Mesenchymal stem cell (in vitro differentiated cells and primary cell): ENCODE measurements at regions not wholly inside any gene's neighbourhood (a gene's known extent, or its start where the extent isn't known, plus 50 kb on each side); places are given as distances from the start of the nearest gene placed in this dataset.

Source experiments
- DNase-seq: peaks from one replicate; pipeline ENCODE4 v3.0.0-alpha.2; 2013
- H2AFZ ChIP-seq: one replicate; pipeline ENCODE4 v1.6.1; 2013; ENCODE audit warnings: low read depth, mild to moderate bottlenecking, control low read depth, inconsistent platforms, low read length, moderate library complexity
- H2AK5ac ChIP-seq: 2 replicates; pipeline ENCODE4 v1.6.1; 2013; ENCODE audit warnings: low read length, moderate library complexity, mild to moderate bottlenecking, inconsistent platforms; ENCODE audit not compliant: severe bottlenecking
- H2BK120ac ChIP-seq: one replicate; pipeline ENCODE4 v1.6.1; 2013; ENCODE audit warnings: low read depth, mild to moderate bottlenecking, inconsistent platforms, low read length, moderate library complexity
- H2BK12ac ChIP-seq, 2 experiments: one replicate each; pipeline ENCODE4 v1.6.1; 2013; ENCODE audit warnings: inconsistent platforms in 2 of 2, low read length in 2 of 2, mild to moderate bottlenecking in 2 of 2, moderate library complexity in 2 of 2, control low read depth in 1 of 2
- H2BK15ac ChIP-seq: one replicate; pipeline ENCODE4 v1.6.1; 2013; ENCODE audit warnings: mild to moderate bottlenecking, low read depth, inconsistent platforms; ENCODE audit not compliant: poor library complexity, severe bottlenecking
- H2BK5ac ChIP-seq: 2 replicates; pipeline ENCODE4 v1.6.1; 2013; ENCODE audit warnings: low read depth, mild to moderate bottlenecking, low read length, control low read depth, inconsistent platforms; ENCODE audit not compliant: poor library complexity, severe bottlenecking
- H3K14ac ChIP-seq, 2 experiments: one replicate each; pipeline ENCODE4 v1.6.1; 2013; ENCODE audit warnings: inconsistent platforms in 2 of 2, low read length in 2 of 2, control low read depth in 1 of 2, mild to moderate bottlenecking in 1 of 2, moderate library complexity in 1 of 2
- H3K18ac ChIP-seq, 2 experiments: one replicate each; pipeline ENCODE4 v1.6.1; 2013; ENCODE audit warnings: inconsistent platforms in 2 of 2, low read length in 2 of 2, control low read depth in 1 of 2, low read depth in 1 of 2, mild to moderate bottlenecking in 1 of 2
- H3K23ac ChIP-seq, 2 experiments: one replicate each; pipeline ENCODE4 v1.6.1; 2013; ENCODE audit warnings: inconsistent platforms in 2 of 2, low read length in 2 of 2, mild to moderate bottlenecking in 2 of 2, moderate library complexity in 2 of 2, control low read depth in 1 of 2
- H3K27ac ChIP-seq: 2 replicates; pipeline ENCODE4 v1.5.1; 2013; ENCODE audit warnings: mild to moderate bottlenecking, moderate library complexity, low read length, control low read depth, inconsistent platforms; ENCODE audit not compliant: poor library complexity, severe bottlenecking
- H3K27me3 ChIP-seq, 2 experiments: 2 replicates each; pipeline versions ENCODE4 v1.6.1 to v1.7.0; 2013; ENCODE audit warnings: low read length in 2 of 2, mild to moderate bottlenecking in 2 of 2, moderate library complexity in 2 of 2, control low read depth in 1 of 2, inconsistent platforms in 1 of 2; ENCODE audit not compliant: control insufficient read depth in 1 of 2, insufficient read depth in 1 of 2
- H3K36me3 ChIP-seq, 2 experiments: 2 replicates each; pipeline versions ENCODE4 v1.6.1 to v1.7.0; 2013; ENCODE audit warnings: low read length in 2 of 2, control low read depth in 1 of 2, inconsistent platforms in 1 of 2, low read depth in 1 of 2, mild to moderate bottlenecking in 1 of 2; ENCODE audit not compliant: insufficient read depth in 2 of 2, control insufficient read depth in 1 of 2
- H3K4ac ChIP-seq, 2 experiments: one replicate each; pipeline ENCODE4 v1.6.1; 2013; ENCODE audit warnings: inconsistent platforms in 2 of 2, low read length in 2 of 2, mild to moderate bottlenecking in 2 of 2, moderate library complexity in 2 of 2, control low read depth in 1 of 2, low read depth in 1 of 2
- H3K4me1 ChIP-seq: 2 replicates; pipeline ENCODE4 v1.6.1; 2013; ENCODE audit warnings: low read depth, low read length, control low read depth; ENCODE audit not compliant: control insufficient read depth, insufficient read depth
- H3K4me2 ChIP-seq: 2 replicates; pipeline ENCODE4 v1.6.1; 2013; ENCODE audit warnings: low read length, mild to moderate bottlenecking, inconsistent platforms; ENCODE audit not compliant: poor library complexity, severe bottlenecking
- H3K4me3 ChIP-seq, 2 experiments: 2 replicates each; pipeline versions ENCODE4 v1.5.1 to v1.7.0; 2013; ENCODE audit warnings: low read length in 2 of 2, mild to moderate bottlenecking in 2 of 2, control low read depth in 1 of 2, low read depth in 1 of 2; ENCODE audit not compliant: insufficient read depth in 1 of 2
- H3K79me1 ChIP-seq: replicated peaks from 2 replicates; pipeline ENCODE4 v1.6.1; 2013; ENCODE audit warnings: mild to moderate bottlenecking, control low read depth, low read length, inconsistent platforms; ENCODE audit not compliant: poor library complexity, severe bottlenecking
- H3K9ac ChIP-seq: 2 replicates; pipeline ENCODE4 v1.7.0; 2013; ENCODE audit warnings: mild to moderate bottlenecking, low read length, moderate library complexity
- H3K9me3 ChIP-seq: 2 replicates; pipeline ENCODE4 v1.7.0; 2013; ENCODE audit warnings: mild to moderate bottlenecking, low read length; ENCODE audit not compliant: control insufficient read depth
- H4K8ac ChIP-seq: one replicate; pipeline ENCODE4 v1.6.1; 2013; ENCODE audit warnings: inconsistent platforms, mild to moderate bottlenecking, low read length, moderate library complexity
- H4K91ac ChIP-seq: one replicate; pipeline ENCODE4 v1.6.1; 2013; ENCODE audit warnings: mild to moderate bottlenecking, low read length, inconsistent platforms
- WGBS: methylation state at CpG from one replicate; pipeline ENCODE4 v1.1.7; 2013; ENCODE audit warnings: mixed read lengths; 5-methylcytosine and 5-hydroxymethylcytosine counted together

GRCh38 chr6:91087908-91088307 is 501.0 kb upstream of the MAP3K7 start:
- no peak overlapping the region for H3K18ac ChIP-seq
- no peak overlapping the region for H3K27ac ChIP-seq
- no peaks in the 10 kb centered on the region for H3K9me3 ChIP-seq
- H4K91ac ChIP-seq = no peak overlapping the region
- H3K9ac ChIP-seq = no peak overlapping the region
- H3K14ac ChIP-seq = no peak overlapping the region
- H3K23ac ChIP-seq = no peak overlapping the region
- no peaks in the 10 kb centered on the region for H3K36me3 ChIP-seq
- H3K4me1 ChIP-seq = peaks cover 1% of the 10 kb centered on the region
- H3K4me3 ChIP-seq = no peak overlapping the region
- H2AK5ac ChIP-seq = no peak overlapping the region
- H2BK15ac ChIP-seq = no peak overlapping the region
- no peak overlapping the region for H2BK5ac ChIP-seq
- no peak overlapping the region for H3K4ac ChIP-seq
- H2BK12ac ChIP-seq = no peak overlapping the region
- H3K27me3 ChIP-seq = no peaks in the 10 kb centered on the region
- WGBS = 46% methylated on average over 4 of the region's 4 CpGs
- H4K8ac ChIP-seq = no peak overlapping the region
- H2BK120ac ChIP-seq = no peak overlapping the region
- no peak overlapping the region for H3K4me2 ChIP-seq
- DNase-seq = no peak
- H2AFZ ChIP-seq = no peak overlapping the region
- H3K79me1 ChIP-seq = no peaks in the 10 kb centered on the region

DNA sequence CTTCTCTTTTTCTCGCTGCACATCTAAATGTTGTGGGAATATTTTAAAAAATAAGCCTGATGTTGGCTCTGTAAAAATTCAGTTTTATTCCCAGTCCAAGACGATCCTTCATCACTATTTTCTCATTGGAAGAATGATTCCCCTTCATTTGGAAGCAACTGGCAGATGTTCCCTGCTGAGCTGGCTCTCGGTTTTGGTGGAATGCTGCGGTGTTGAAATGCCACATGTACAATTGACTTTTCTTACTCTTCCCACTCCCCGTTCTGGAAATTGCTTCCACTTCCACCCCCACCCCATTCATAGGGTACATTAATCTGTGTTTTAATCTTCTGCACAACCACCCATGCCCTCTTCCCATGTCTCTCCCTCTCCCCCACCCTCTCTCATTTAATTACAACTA is 496.3 kb upstream of the MAP3K7 start:
- Histone ChIP-seq H3K14ac (no peak overlapping the region), H3K9ac (peak overlapping the region; percentile 41), H2BK15ac (no peak overlapping the region), H3K23ac (no peak overlapping the region), H3K36me3 (no peaks in the 10 kb centered on the region), H3K4me3 (peak overlapping the region in 1 of 2 experiments; percentile 53), H3K18ac (no peak overlapping the region), H2BK120ac (no peak overlapping the region), H4K8ac (no peak overlapping the region), H3K27me3 (peaks cover 0 to 6% of the 10 kb centered on the region in 2 experiments), H2AK5ac (no peak overlapping the region), H3K4me2 (no peak overlapping the region), H3K79me1 (no peaks in the 10 kb centered on the region), H3K27ac (peak overlapping the region; percentile 74), H2BK12ac (no peak overlapping the region), H4K91ac (no peak overlapping the region), H2AFZ (no peak overlapping the region), H3K9me3 (no peaks in the 10 kb centered on the region), H3K4me1 (peaks cover 5% of the 10 kb centered on the region), H2BK5ac (no peak overlapping the region), H3K4ac (no peak overlapping the region)
- 70% methylated on average over 4 of the region's 5 CpGs for WGBS
- no peak for DNase-seq

GRCh38 chr6:91082311-91082832 is 495.5 kb upstream of the MAP3K7 start:
- 66% methylated on average over 2 of the region's 3 CpGs for WGBS
- Histone ChIP-seq H3K36me3 (no peaks in the 10 kb centered on the region), H3K4me1 (peaks cover 5% of the 10 kb centered on the region), H3K27me3 (peaks cover 0 to 6% of the 10 kb centered on the region in 2 experiments), H2AK5ac (no peak overlapping the region), H3K4me2 (no peak overlapping the region), H3K4ac (no peak overlapping the region), H3K9me3 (no peaks in the 10 kb centered on the region), H2BK12ac (no peak overlapping the region), H3K23ac (no peak overlapping the region), H3K79me1 (no peaks in the 10 kb centered on the region), H3K4me3 (peak overlapping the region in 1 of 2 experiments; percentile 53), H4K91ac (no peak overlapping the region), H2BK120ac (no peak overlapping the region), H4K8ac (no peak overlapping the region), H3K14ac (no peak overlapping the region), H2BK5ac (no peak overlapping the region), H2BK15ac (no peak overlapping the region), H2AFZ (no peak overlapping the region), H3K9ac (peak overlapping the region; percentile 41), H3K18ac (peak overlapping the region in 1 of 2 experiments; percentile 58), H3K27ac (peak overlapping the region; percentile 74)
- peak; percentile 50 for DNase-seq

- WGBS = 0% methylated on average over 2 of the region's 6 CpGs
- Histone ChIP-seq H3K23ac (no peak overlapping the region), H2BK15ac (no peak overlapping the region), H3K18ac (no peak overlapping the region), H2BK5ac (no peak overlapping the region), H2AK5ac (no peak overlapping the region), H3K4ac (no peak overlapping the region), H3K36me3 (no peaks in the 10 kb centered on the region), H3K9ac (no peak overlapping the region), H4K91ac (no peak overlapping the region), H2AFZ (no peak overlapping the region), H3K9me3 (no peaks in the 10 kb centered on the region), H2BK12ac (no peak overlapping the region), H4K8ac (no peak overlapping the region), H3K79me1 (no peaks in the 10 kb centered on the region), H3K27me3 (peaks cover 0 to 6% of the 10 kb centered on the region in 2 experiments), H2BK120ac (no peak overlapping the region), H3K27ac (no peak overlapping the region), H3K4me3 (no peak overlapping the region), H3K4me2 (no peak overlapping the region), H3K4me1 (peaks cover 5% of the 10 kb centered on the region), H3K14ac (no peak overlapping the region)
- DNase-seq = peak; percentile 70
These were observed 494.7 kb upstream of the MAP3K7 start for GRCh38 chr6:91081452-91082067.
